NT2/D1 (cell line): ENCODE measurements at regions not wholly inside any gene's neighbourhood (a gene's known extent, or its start where the extent isn't known, plus 50 kb on each side); places are given as distances from the start of the nearest gene placed in this dataset.

Experiments used
- SUZ12 ChIP-seq: IDR thresholded peaks from 2 replicates; pipeline ENCODE4 v1.6.1; 2011; ENCODE audit not compliant: insufficient read length, insufficient read depth; ENCODE audit errors: extremely low read depth
- YY1 ChIP-seq: IDR thresholded peaks from 2 replicates; pipeline ENCODE4 v1.6.1; 2011; ENCODE audit not compliant: insufficient read length, insufficient read depth
- ZNF274 ChIP-seq: IDR thresholded peaks from 2 replicates; pipeline ENCODE4 v1.6.1; 2011; ENCODE audit warnings: mild to moderate bottlenecking, low read depth, low read length

- no peak for TF ChIP-seq ZNF274
- TF ChIP-seq YY1: no peak
- no peak for TF ChIP-seq SUZ12
These were observed 130.0 kb upstream of the DTNBP1 start for GRCh38 chr6:15792842-15793241.
